ENCODE measurements at regions not wholly inside any gene's neighbourhood (a gene's known extent, or its start where the extent isn't known, plus 50 kb on each side); places are given as distances from the start of the nearest gene placed in this dataset.

- no peak for TF ChIP-seq CTCF (IDR thresholded peaks at IDR 0.05)
- TF ChIP-seq EZH2 (IDR thresholded peaks at IDR 0.05; ENCODE audit: borderline replicate concordance, insufficient read depth, low read depth, low read length, poor library complexity, severe bottlenecking): no peak
Measured at GRCh38 chr11:44453871-44454270, 111.6 kb upstream of the CD82 start.
